Calu3 (cell line): ENCODE measurements at regions not wholly inside any gene's neighbourhood (a gene's known extent, or its start where the extent isn't known, plus 50 kb on each side); places are given as distances from the start of the nearest gene placed in this dataset.

Experiments
- BruUV-seq: library from RNA; stranded (reverse); fragments of 400-500 nt; replicated peaks from 2 replicates; lab custom pipeline; 2021; lab: Mats Ljungman, UMichigan
- CTCF ChIA-PET: fragments of 300-600 bp; sonication (Branson Sonifier 250); formaldehyde crosslinking; loops from one replicate; lab custom pipeline; 2022; ENCODE audit warnings: antibody characterized with exemption; lab: Charles Lee
- DNase-seq: peaks from one replicate; pipeline ENCODE4 v3.0.0; 2022
- H3K27ac Mint-ChIP-seq: one replicate; pipeline ENCODE4 v1.8.0; 2022; ENCODE audit warnings: mixed read lengths; ENCODE audit not compliant: unreplicated experiment
- H3K27me3 Mint-ChIP-seq: one replicate; pipeline ENCODE4 v1.8.0; 2022; ENCODE audit warnings: mixed read lengths; ENCODE audit not compliant: unreplicated experiment
- H3K36me3 Mint-ChIP-seq: one replicate; pipeline ENCODE4 v1.8.0; 2022; ENCODE audit warnings: mild to moderate bottlenecking, moderate library complexity, mixed read lengths; ENCODE audit not compliant: insufficient read depth, unreplicated experiment
- H3K4me1 Mint-ChIP-seq: one replicate; pipeline ENCODE4 v1.8.0; 2022; ENCODE audit warnings: mild to moderate bottlenecking, low read depth, mixed read lengths; ENCODE audit not compliant: unreplicated experiment
- H3K4me3 Mint-ChIP-seq: one replicate; pipeline ENCODE4 v1.8.0; 2022; ENCODE audit warnings: mild to moderate bottlenecking, low read depth, moderate library complexity, mixed read lengths; ENCODE audit not compliant: unreplicated experiment
- H3K9me3 Mint-ChIP-seq: one replicate; pipeline ENCODE4 v1.8.0; 2022; ENCODE audit warnings: low read depth, mixed read lengths; ENCODE audit not compliant: unreplicated experiment
- intact Hi-C: fragments of 100-400 bp; cut with micrococcal nuclease; formaldehyde crosslinking; loops from one replicate; pipeline ENCODE4 v1.10.0; 2022; ENCODE audit not compliant: unreplicated experiment
- TF ChIP-seq, protein P1 (sequence below): fragments of 200-600 bp; IDR thresholded peaks from one replicate; pipeline ENCODE4 v1.8.0; 2022; ENCODE audit warnings: antibody characterized with exemption; ENCODE audit not compliant: unreplicated experiment

DNA sequence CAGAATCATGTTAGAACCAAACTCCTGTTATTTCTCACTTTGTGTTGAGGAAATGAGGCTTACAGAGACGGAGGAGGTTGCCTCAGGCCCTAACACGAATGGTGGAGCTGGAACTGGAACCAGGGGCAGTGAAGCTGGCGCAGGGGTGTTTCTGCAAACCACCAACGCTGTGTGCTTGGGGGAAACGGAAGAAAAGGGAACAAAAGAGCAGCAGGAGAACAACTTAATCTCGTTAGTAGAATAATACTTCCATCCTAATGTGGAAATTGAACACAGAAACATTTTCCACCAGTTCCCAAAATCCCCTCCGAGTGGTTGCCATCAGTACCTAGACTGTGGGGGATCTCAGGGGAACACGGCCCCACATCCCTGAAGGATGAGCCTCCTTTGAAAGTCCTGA lies 103.4 kb upstream of the FRMD1 start:
- no peak for DNase-seq
- Mint-ChIP-seq H3K9me3 (no peaks in the 10 kb centered on the region), H3K27me3 (peaks cover 69% of the 10 kb centered on the region), H3K27ac (no peak overlapping the region), H3K4me1 (no peaks in the 10 kb centered on the region), H3K4me3 (no peak overlapping the region), H3K36me3 (no peaks in the 10 kb centered on the region)
- intact Hi-C loops, result no loop called here
- BruUV-seq, result no TSS peak
- CTCF ChIA-PET, result interaction anchor here (1.0 kb wide), 1 partner anchor 13 kb away, joined by 3 read pairs; no protein-coding TSS in a partner anchor
- TF ChIP-seq, protein P1, sequence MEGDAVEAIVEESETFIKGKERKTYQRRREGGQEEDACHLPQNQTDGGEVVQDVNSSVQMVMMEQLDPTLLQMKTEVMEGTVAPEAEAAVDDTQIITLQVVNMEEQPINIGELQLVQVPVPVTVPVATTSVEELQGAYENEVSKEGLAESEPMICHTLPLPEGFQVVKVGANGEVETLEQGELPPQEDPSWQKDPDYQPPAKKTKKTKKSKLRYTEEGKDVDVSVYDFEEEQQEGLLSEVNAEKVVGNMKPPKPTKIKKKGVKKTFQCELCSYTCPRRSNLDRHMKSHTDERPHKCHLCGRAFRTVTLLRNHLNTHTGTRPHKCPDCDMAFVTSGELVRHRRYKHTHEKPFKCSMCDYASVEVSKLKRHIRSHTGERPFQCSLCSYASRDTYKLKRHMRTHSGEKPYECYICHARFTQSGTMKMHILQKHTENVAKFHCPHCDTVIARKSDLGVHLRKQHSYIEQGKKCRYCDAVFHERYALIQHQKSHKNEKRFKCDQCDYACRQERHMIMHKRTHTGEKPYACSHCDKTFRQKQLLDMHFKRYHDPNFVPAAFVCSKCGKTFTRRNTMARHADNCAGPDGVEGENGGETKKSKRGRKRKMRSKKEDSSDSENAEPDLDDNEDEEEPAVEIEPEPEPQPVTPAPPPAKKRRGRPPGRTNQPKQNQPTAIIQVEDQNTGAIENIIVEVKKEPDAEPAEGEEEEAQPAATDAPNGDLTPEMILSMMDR, result no peak

DNA sequence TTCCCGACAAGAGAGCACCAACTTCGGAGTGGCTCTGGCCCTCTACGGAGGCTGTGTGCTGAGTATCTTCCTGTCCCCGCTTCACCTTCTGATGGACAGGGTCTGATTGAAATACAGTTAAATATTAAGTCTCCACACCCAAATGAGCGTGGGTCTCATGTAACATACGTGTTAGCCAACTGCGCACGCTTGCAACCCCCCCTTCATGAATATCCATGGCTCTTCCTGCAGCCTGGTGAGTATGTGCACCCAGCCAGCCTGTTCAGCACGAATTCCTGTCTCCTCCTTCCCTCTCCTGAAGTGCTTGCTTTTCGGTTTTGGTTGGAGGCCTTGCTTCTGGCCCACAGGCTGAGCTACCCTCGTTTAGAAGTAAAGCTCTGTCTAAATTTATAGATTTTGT lies 102.9 kb upstream of the FRMD1 start:
- Mint-ChIP-seq H3K36me3 (no peaks in the 10 kb centered on the region), H3K27me3 (peaks cover 69% of the 10 kb centered on the region), H3K4me3 (no peak overlapping the region), H3K4me1 (no peaks in the 10 kb centered on the region), H3K9me3 (no peaks in the 10 kb centered on the region), H3K27ac (no peak overlapping the region)
- TF ChIP-seq, protein P1, result no peak
- DNase-seq, result no peak
- BruUV-seq, result no TSS peak
- intact Hi-C loops, result no loop called here
- CTCF ChIA-PET, result no interaction called here

DNA sequence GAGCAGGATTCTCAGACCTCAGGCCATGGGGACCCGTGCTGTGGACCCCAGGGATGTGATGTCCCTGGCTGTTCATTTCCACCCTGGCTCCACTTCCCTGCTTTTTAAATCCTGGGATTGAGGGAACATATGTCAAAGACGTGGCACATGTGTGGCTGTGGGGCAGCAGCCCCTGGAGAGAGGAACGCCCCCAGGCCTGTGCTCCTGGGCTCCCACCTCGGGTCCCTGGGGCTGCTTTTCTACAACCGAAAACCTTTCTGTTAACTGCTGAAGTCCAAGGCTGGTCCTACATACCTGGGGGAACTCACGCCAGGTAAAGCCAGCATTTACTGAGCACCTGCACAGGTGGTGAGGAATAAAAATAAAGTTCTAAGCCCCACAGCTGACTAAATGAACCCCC lies 102.3 kb upstream of the FRMD1 start:
- CTCF ChIA-PET, result interaction anchor here (0.6 kb wide), 1 partner anchor 28 kb away, joined by 3 read pairs; no protein-coding TSS in a partner anchor

DNA sequence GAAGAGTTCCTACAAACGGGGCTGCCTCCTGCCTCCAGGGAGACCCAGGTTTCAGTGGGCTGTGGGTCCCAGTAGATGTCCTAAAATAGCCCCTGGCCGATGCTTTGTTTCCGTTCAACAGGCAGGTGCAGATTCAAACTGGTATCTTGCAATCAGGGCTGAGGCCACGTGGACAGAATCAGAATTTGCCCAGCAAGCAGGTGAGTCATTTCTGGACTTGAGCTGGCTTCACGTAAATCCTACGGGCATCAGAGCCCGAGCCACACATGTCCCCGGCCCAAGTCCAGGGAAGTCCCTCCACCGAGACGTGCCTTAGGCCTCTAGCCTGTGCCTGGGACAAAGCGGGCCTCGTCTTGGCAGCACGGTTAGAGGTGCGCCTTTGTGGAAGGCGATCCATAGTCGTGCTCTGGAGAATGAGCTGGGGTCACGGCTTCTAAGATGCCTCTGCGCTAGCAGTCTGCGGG lies 101.6 kb upstream of the FRMD1 start:
- intact Hi-C loops, result no loop called here
- no peak overlapping the region for H3K4me3 Mint-ChIP-seq
- CTCF ChIA-PET, result interaction anchor here (0.6 kb wide), 1 partner anchor 140 kb away, joined by 3 read pairs; no protein-coding TSS in a partner anchor

More for the DNA sequence above, 102.3 kb upstream of the FRMD1 start:
- no peaks in the 10 kb centered on the region for H3K9me3 Mint-ChIP-seq
- H3K4me3 Mint-ChIP-seq, result no peak overlapping the region
- DNase-seq, result no peak
- intact Hi-C loops, result no loop called here
- H3K4me1 Mint-ChIP-seq, result no peaks in the 10 kb centered on the region
- H3K36me3 Mint-ChIP-seq, result no peaks in the 10 kb centered on the region
- peaks cover 67% of the 10 kb centered on the region for H3K27me3 Mint-ChIP-seq
- H3K27ac Mint-ChIP-seq, result no peak overlapping the region
- no TSS peak for BruUV-seq
- TF ChIP-seq, protein P1, result no peak

More for the DNA sequence above, 101.6 kb upstream of the FRMD1 start:
- Mint-ChIP-seq H3K27ac (no peak overlapping the region), H3K9me3 (no peaks in the 10 kb centered on the region), H3K27me3 (peaks cover 60% of the 10 kb centered on the region), H3K4me1 (no peaks in the 10 kb centered on the region), H3K36me3 (no peaks in the 10 kb centered on the region)
- no TSS peak for BruUV-seq
- TF ChIP-seq, protein P1, result no peak
- peak; percentile 24 for DNase-seq
